B cell (primary cell): ENCODE measurements at regions not wholly inside any gene's neighbourhood (a gene's known extent, or its start where the extent isn't known, plus 50 kb on each side); places are given as distances from the start of the nearest gene placed in this dataset.

Experiments
- EZH2 ChIP-seq: IDR thresholded peaks from 2 replicates; pipeline ENCODE4 v1.6.1; 2012; ENCODE audit warnings: borderline replicate concordance, low read depth, mild to moderate bottlenecking, moderate library complexity, low read length; ENCODE audit not compliant: insufficient read depth, poor library complexity, severe bottlenecking
- TF ChIP-seq, protein P1 (sequence below): fragments of 200-600 bp; IDR thresholded peaks from one replicate; pipeline ENCODE4 v1.8.0; 2022; ENCODE audit warnings: antibody characterized with exemption, mild to moderate bottlenecking

DNA sequence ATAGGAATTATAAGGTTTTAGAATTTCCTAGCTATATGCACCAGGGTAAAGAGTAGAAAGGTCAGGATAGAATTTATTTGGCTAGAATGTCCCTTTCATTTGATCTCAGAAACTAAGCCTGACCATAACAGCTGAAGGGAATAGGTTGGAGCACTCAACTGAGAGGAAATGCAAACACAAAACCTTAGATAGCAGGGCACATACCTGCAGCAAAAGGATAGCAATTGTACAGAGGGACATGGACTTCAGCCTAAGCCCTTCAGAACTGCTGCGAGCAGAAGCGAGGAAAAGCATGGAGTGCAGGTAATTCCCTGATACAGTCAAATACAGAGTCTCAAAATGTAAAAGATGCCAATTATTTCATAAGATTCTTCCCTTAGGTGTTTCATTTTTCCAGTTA is 211.0 kb upstream of the DDI1 start:
- TF ChIP-seq, protein P1, sequence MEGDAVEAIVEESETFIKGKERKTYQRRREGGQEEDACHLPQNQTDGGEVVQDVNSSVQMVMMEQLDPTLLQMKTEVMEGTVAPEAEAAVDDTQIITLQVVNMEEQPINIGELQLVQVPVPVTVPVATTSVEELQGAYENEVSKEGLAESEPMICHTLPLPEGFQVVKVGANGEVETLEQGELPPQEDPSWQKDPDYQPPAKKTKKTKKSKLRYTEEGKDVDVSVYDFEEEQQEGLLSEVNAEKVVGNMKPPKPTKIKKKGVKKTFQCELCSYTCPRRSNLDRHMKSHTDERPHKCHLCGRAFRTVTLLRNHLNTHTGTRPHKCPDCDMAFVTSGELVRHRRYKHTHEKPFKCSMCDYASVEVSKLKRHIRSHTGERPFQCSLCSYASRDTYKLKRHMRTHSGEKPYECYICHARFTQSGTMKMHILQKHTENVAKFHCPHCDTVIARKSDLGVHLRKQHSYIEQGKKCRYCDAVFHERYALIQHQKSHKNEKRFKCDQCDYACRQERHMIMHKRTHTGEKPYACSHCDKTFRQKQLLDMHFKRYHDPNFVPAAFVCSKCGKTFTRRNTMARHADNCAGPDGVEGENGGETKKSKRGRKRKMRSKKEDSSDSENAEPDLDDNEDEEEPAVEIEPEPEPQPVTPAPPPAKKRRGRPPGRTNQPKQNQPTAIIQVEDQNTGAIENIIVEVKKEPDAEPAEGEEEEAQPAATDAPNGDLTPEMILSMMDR = no peak
- no peak for TF ChIP-seq EZH2
